ENCODE measurements at regions not wholly inside any gene's neighbourhood (a gene's known extent, or its start where the extent isn't known, plus 50 kb on each side); places are given as distances from the start of the nearest gene placed in this dataset.

GRCh38 chr6:149212206-149212605 is 105.3 kb upstream of the TAB2 start:
- no peak for TF ChIP-seq POLR2A (IDR thresholded peaks at IDR 0.05)
- no peak for TF ChIP-seq CTCF (IDR thresholded peaks at IDR 0.05)
